ENCODE measurements at regions not wholly inside any gene's neighbourhood (a gene's known extent, or its start where the extent isn't known, plus 50 kb on each side); places are given as distances from the start of the nearest gene placed in this dataset.

GRCh38 chr5:38036765-38037164 lies 196.9 kb upstream of the GDNF start:
- no peak overlapping the region for H3K27ac Mint-ChIP-seq
- no peak overlapping the region for H3K4me3 Mint-ChIP-seq
- TF ChIP-seq, protein P1, sequence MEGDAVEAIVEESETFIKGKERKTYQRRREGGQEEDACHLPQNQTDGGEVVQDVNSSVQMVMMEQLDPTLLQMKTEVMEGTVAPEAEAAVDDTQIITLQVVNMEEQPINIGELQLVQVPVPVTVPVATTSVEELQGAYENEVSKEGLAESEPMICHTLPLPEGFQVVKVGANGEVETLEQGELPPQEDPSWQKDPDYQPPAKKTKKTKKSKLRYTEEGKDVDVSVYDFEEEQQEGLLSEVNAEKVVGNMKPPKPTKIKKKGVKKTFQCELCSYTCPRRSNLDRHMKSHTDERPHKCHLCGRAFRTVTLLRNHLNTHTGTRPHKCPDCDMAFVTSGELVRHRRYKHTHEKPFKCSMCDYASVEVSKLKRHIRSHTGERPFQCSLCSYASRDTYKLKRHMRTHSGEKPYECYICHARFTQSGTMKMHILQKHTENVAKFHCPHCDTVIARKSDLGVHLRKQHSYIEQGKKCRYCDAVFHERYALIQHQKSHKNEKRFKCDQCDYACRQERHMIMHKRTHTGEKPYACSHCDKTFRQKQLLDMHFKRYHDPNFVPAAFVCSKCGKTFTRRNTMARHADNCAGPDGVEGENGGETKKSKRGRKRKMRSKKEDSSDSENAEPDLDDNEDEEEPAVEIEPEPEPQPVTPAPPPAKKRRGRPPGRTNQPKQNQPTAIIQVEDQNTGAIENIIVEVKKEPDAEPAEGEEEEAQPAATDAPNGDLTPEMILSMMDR (IDR thresholded peaks at IDR 0.05) = no peak
- H3K9me3 Mint-ChIP-seq = peaks cover 4% of the 10 kb centered on the region
- no peaks in the 10 kb centered on the region for H3K4me1 Mint-ChIP-seq
- H3K36me3 Mint-ChIP-seq (ENCODE audit: low read depth) = no peaks in the 10 kb centered on the region
- H3K27me3 Mint-ChIP-seq (ENCODE audit: low read depth, poor library complexity) = peaks cover 10% of the 10 kb centered on the region
- no peak for DNase-seq

- H3K9me3 Mint-ChIP-seq = peaks cover 13% of the 10 kb centered on the region
- TF ChIP-seq, protein P1 (IDR thresholded peaks at IDR 0.05) = no peak
- no peak overlapping the region for H3K4me3 Mint-ChIP-seq
- peaks cover 4% of the 10 kb centered on the region for H3K27me3 Mint-ChIP-seq (ENCODE audit: low read depth, poor library complexity)
- no peaks in the 10 kb centered on the region for H3K36me3 Mint-ChIP-seq (ENCODE audit: low read depth)
- no peak overlapping the region for H3K27ac Mint-ChIP-seq
- no peak for DNase-seq
- H3K4me1 Mint-ChIP-seq = no peaks in the 10 kb centered on the region
Measured at GRCh38 chr5:38032149-38032548, 192.3 kb upstream of the GDNF start.

DNA sequence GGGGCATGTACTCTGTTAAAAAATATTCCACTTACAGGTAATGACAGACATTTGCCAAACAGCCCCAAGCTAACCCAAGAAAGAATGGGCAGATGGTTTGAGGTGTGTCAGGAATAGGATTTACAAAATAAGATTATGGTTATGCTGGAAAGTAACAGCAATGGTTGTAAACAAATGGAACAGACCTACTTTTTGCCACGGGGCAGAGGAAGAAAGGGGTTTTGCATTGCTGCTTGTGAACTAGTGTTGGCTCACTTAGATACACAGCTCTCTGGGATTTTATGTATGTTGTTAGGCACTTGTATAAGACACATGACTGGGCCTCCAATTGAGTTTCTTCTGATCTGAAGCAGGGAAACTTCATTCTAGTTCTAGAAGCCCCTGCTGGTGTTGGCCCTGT lies 191.5 kb upstream of the GDNF start:
- Mint-ChIP-seq H3K27me3 (ENCODE audit: low read depth, poor library complexity) (peaks cover 4% of the 10 kb centered on the region), H3K36me3 (ENCODE audit: low read depth) (no peaks in the 10 kb centered on the region), H3K9me3 (peaks cover 13% of the 10 kb centered on the region), H3K27ac (no peak overlapping the region), H3K4me1 (no peaks in the 10 kb centered on the region), H3K4me3 (no peak overlapping the region)
- TF ChIP-seq, protein P1 (IDR thresholded peaks at IDR 0.05) = no peak
- DNase-seq = no peak

DNA sequence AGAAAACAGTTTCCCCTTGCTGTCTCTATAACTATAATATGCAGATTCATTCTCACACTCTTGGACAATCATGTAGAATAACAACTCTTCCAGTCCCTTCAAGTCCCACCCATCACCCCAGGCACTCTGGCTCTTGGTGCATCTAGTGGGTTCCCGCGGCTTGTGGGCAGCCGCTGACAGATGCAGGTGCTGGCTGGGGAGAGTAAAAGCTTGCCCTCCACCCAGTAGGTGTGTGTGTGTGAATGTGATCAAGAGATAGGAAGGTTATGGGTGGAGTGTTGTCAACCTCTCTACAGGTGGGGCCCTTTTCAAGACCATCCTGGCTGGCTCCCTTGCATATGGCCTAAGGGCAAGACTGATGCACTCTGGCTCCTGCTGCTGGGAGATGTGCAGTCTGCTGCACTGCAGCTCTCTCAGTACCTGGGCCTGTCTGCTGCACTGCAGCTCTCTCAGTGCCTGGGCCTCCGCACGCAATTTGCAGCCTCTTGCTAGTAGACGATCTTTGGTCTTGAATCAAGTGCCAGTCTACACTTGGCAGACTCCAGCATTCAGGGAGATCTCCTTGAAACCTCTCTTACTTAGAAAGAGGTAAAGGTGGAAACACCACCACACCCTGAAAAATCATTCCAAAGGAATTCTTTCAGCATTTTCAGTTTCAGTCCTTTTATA lies 189.7 kb upstream of the GDNF start:
- TF ChIP-seq, protein P1 (IDR thresholded peaks at IDR 0.05) = no peak
- no peaks in the 10 kb centered on the region for H3K36me3 Mint-ChIP-seq (ENCODE audit: low read depth)
- no peaks in the 10 kb centered on the region for H3K4me1 Mint-ChIP-seq
- H3K9me3 Mint-ChIP-seq = peaks cover 9% of the 10 kb centered on the region
- no peak overlapping the region for H3K4me3 Mint-ChIP-seq
- peaks cover 4% of the 10 kb centered on the region for H3K27me3 Mint-ChIP-seq (ENCODE audit: low read depth, poor library complexity)
- DNase-seq = no peak
- H3K27ac Mint-ChIP-seq = no peak overlapping the region

DNA sequence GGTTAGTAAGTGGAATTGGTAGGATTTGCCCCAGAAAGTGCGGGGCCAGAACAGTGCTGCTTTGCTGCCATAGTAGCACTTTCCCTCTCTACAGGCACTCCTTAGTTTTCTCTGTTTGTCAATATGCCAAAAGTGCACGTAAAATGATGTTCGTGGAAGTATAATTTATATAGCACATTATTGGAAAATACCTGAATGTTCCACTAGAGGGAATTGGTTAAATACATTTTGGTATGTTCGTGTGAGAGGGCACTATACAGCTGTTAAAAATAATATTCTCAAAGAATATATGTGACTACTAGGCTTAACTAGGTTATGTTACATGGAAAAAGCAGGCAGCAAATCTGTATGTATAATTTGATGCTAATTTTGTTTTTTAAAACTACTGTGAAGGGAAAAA lies 184.0 kb upstream of the GDNF start:
- Mint-ChIP-seq H3K36me3 (ENCODE audit: low read depth) (no peaks in the 10 kb centered on the region), H3K27me3 (ENCODE audit: low read depth, poor library complexity) (peaks cover 4% of the 10 kb centered on the region), H3K27ac (no peak overlapping the region), H3K4me1 (peaks cover 42% of the 10 kb centered on the region), H3K9me3 (no peaks in the 10 kb centered on the region), H3K4me3 (no peak overlapping the region)
- TF ChIP-seq, protein P1 (IDR thresholded peaks at IDR 0.05) = peak; percentile 17
- DNase-seq = no peak

DNA sequence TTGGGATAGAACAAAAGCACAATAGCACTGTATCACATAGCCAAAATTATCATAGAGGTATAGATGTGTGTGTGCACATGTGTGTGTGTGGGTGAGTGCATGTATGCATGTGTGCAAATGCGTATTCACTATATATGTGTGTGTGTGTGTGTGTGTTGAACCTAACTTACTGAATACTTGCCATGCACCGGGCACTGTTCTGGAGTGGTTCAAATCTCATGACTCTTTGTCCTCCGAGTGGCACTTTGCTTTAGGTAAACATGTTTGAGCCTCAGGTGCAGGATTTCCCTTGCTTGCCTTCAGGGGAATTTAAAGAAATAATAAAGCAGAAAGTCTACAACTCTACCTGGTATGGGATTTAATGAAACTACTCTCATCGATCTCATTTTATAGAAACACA lies 183.5 kb upstream of the GDNF start:
- Mint-ChIP-seq H3K27me3 (ENCODE audit: low read depth, poor library complexity) (peaks cover 4% of the 10 kb centered on the region), H3K27ac (no peak overlapping the region), H3K4me3 (no peak overlapping the region), H3K9me3 (no peaks in the 10 kb centered on the region), H3K4me1 (peaks cover 46% of the 10 kb centered on the region), H3K36me3 (ENCODE audit: low read depth) (no peaks in the 10 kb centered on the region)
- TF ChIP-seq, protein P1 (IDR thresholded peaks at IDR 0.05) = no peak
- no peak for DNase-seq
